HG03175 (cell line): ENCODE measurements at regions not wholly inside any gene's neighbourhood (a gene's known extent, or its start where the extent isn't known, plus 50 kb on each side); places are given as distances from the start of the nearest gene placed in this dataset.

Experiments
- ATAC-seq: cut with Tn5 transposase; IDR thresholded peaks from one replicate; pipeline ENCODE4 v1.9.1; 2021; ENCODE audit warnings: mild to moderate bottlenecking, moderate library complexity; ENCODE audit not compliant: unreplicated experiment

GRCh38 chr4:43341741-43342140 lies 449.2 kb downstream of the GRXCR1 start:
- no peak for ATAC-seq

DNA sequence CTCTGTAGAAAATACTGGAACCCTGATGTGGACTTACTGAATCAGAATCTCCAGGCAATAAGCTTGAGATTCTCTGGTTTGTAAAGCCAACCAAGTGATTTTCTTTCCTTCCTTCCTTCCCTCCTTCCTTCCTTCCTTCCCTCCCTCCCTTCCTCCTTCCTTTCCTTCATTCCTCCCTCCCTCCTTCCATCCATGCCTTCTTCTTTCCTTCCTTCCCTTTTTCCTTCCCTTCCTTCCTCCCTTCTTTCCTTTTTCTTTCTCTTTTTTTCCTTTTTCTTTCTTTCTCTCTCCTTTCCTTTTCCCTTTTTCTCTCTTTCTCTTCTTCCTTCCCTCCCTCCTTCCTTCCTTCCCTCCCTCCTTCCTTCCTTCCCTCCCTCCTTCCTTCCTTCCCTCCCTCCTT lies 450.8 kb downstream of the GRXCR1 start:
- no peak for ATAC-seq

GRCh38 chr4:43345323-43345925 lies 452.9 kb downstream of the GRXCR1 start:
- no peak for ATAC-seq

- ATAC-seq, result no peak
Observed at GRCh38 chr4:43348591-43348990, 456.1 kb downstream of the GRXCR1 start.

- no peak for ATAC-seq
Observed at GRCh38 chr4:43351970-43352806, 459.7 kb downstream of the GRXCR1 start.

DNA sequence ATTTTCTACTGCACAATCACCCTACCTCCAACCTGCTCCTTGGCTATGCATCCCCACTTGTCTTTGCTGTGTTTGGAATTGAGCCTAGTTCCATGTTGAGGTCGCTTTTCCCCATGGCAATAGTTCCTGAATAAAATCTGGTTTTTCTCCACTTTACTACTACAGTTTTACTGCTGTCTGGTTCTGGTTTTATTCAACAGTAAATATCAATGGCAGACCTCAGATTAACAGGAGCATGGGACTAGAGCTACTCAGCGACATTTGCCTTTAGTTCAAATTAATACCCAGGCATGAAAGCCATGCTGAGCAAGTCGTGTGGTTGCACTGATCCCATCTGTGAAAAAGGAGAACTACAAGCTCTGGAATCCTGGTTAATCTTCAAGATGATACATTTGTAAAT lies 460.3 kb downstream of the GRXCR1 start:
- ATAC-seq, result no peak

DNA sequence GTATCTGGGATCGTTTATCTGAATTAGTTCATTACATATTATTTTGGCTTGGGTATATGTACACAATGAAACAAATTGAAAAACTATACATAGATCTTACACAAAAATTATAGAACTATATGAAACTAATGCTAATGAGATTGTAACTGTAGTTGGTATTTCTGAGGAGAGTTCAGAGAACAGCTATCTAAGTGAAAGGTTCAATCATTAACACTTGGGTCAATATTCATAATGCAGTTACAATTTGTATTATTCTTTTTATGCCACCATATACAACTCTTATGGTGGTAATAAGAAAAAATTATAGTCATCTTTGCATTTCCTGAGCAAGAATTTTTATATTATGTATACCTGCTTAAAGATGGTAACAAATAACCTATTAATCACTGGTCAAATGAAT lies 461.0 kb downstream of the GRXCR1 start:
- no peak for ATAC-seq

GRCh38 chr4:43356786-43357185 lies 464.3 kb downstream of the GRXCR1 start:
- no peak for ATAC-seq

DNA sequence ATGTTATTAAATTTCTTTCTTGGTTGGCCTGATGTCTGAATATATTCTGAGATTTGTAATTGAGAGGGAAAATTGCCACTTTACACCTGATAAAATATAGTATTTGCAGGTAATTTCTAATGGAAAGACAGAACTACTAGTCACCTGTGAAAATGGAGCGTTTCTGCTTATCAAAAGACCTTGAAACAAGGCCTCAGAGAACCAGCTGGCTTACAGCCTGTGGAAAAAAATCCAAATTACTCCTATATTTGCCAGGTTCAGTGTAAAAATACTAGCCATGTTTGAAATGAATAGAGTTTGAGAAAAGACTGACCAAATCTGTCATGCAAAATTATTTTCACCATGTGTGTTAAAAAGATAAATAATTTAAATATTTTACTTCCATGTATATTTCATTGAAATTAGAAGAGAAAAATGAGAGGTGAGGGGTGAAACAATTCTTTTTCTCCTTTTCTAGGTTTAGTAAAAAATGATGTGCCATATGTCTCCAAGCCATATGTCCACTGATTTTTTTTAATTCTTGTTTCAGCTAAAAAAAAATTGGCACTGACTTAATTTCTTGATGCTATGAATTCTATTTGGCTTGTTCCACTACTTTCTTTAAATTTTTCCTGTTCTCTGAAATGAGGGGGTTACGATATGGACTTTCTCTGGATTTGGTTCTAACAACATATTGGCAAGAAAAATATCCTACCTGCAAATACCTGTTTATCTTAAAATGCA lies 464.9 kb downstream of the GRXCR1 start:
- no peak for ATAC-seq

GRCh38 chr4:43360296-43360695 lies 467.8 kb downstream of the GRXCR1 start:
- no peak for ATAC-seq

DNA sequence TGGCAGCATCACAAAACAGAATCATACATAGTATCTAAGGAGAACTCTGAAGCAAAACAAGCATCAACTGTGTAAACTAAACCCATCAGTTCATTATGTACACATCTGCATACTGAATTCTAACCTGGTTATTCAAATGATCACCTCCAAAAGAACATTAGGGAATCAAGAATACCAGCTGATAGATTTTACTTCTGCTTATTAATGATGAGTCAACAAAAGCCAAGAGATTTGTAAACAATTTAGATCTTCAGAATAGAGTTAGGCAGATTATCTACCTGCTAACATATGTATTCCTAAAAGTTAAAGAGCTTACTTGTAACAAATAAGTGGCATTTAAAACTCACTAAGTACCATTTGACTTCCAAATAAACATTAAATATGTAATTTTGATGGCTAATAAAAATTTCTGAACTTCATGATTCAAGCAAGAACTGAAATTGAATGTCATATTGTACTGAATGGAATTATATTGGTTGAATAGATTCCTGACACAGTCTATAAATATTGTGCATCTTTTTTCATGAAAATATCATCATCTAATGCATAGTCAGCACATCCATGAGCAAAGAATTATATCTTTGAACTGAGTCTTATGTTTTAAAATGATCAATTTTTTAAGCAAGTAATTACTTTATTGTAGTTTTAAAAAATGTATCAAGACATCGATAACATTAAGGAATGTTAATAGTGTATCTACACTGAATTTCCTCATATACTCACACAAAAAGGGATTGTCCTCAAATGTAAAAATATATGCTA lies 470.5 kb downstream of the GRXCR1 start:
- no peak for ATAC-seq

- ATAC-seq, result no peak
Observed at GRCh38 chr4:43369036-43369594, 476.6 kb downstream of the GRXCR1 start.

DNA sequence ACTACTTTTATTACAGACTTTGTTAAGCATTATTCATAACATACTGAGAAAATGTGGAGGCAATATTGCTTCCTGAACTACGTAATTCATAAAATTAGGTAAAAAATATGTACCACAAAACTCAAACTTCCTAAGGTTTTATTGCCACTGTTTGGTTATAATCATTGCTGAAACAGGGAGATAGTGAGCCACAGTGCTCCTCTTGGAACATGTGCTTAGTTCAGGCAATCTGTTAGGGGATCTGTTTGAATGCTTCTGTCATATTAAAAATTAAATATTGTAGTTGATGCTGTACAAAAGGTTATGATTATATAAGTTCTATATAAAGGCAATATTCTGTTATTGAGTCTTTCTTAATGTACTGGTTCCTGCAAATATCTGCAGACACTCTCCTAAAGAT lies 480.7 kb downstream of the GRXCR1 start:
- ATAC-seq, result no peak

GRCh38 chr4:43374216-43374751 lies 481.8 kb downstream of the GRXCR1 start:
- no peak for ATAC-seq

GRCh38 chr4:43379016-43379415 lies 486.5 kb downstream of the GRXCR1 start:
- no peak for ATAC-seq

- no peak for ATAC-seq
Observed at GRCh38 chr4:43380093-43380492, 487.6 kb downstream of the GRXCR1 start.

DNA sequence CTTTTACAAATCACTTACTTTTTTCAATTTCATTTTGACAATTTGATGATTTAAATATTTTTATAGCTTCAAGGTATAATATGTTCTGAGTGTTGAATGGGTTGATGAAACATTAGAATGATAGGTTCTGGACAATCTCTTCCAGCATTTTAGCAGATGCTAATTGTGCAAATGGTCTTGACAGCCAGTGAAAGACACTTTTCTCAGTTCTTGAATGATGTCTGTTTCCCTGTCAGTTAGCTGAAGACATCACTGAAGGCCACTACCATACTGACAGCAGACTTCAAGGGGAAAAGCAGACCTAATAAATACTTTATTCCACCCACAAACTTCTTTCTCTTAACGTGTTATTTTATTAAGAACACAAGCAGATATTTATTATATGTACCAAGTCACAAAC lies 498.6 kb downstream of the GRXCR1 start:
- ATAC-seq, result no peak

GRCh38 chr4:43394976-43395375 lies 502.5 kb downstream of the GRXCR1 start:
- no peak for ATAC-seq

- no peak for ATAC-seq
Observed at GRCh38 chr4:43399726-43400125, 507.2 kb downstream of the GRXCR1 start.

GRCh38 chr4:43402393-43402792 lies 509.9 kb downstream of the GRXCR1 start:
- no peak for ATAC-seq

- ATAC-seq, result no peak
Observed at GRCh38 chr4:43410636-43411035, 518.1 kb downstream of the GRXCR1 start.
